SK-N-SH (cell line): ENCODE measurements at regions not wholly inside any gene's neighbourhood (a gene's known extent, or its start where the extent isn't known, plus 50 kb on each side); places are given as distances from the start of the nearest gene placed in this dataset.

ENCODE experiments used
- CTCF ChIP-seq: fragments of 200-600 bp; sonication (generic); IDR thresholded peaks from 2 replicates; pipeline ENCODE4 v1.6.1; 2017; ENCODE audit warnings: antibody characterized with exemption, mild to moderate bottlenecking, moderate library complexity
- PBX3 ChIP-seq: IDR thresholded peaks from 2 replicates; pipeline ENCODE4; 2012
- POLR2AphosphoS5 ChIP-seq: IDR thresholded peaks from 2 replicates; pipeline ENCODE4 v1.6.1; 2012; ENCODE audit warnings: low read depth, low read length
- REST ChIP-seq: IDR thresholded peaks from 2 replicates; pipeline ENCODE4 v1.6.1; 2012; ENCODE audit warnings: mild to moderate bottlenecking, low read depth, low read length, moderate library complexity
- TCF12 ChIP-seq: IDR thresholded peaks from 2 replicates; pipeline ENCODE4 v1.4.0; 2012

GRCh38 chr12:87651670-87652425 is 377.4 kb downstream of the C12orf50 start:
- TF ChIP-seq CTCF (no peak), PBX3 (no peak), POLR2AphosphoS5 (no peak), REST (no peak), TCF12 (no peak)
